OCI-LY1 (cell line): ENCODE measurements at regions not wholly inside any gene's neighbourhood (a gene's known extent, or its start where the extent isn't known, plus 50 kb on each side); places are given as distances from the start of the nearest gene placed in this dataset.

Experiments
- H2AFZ ChIP-seq: fragments of 200-600 bp; sonication (generic), shearing (Covaris generic); 2 replicates; pipeline ENCODE4 v1.6.0; 2014; ENCODE audit warnings: antibody characterized with exemption, mild to moderate bottlenecking, low read length
- H3F3A ChIP-seq: fragments of 200-600 bp; sonication (generic), shearing (Covaris generic); 2 replicates; pipeline ENCODE4 v1.6.0; 2014; ENCODE audit warnings: mild to moderate bottlenecking, antibody characterized with exemption, low read length, moderate library complexity; ENCODE audit not compliant: insufficient read depth
- H3K27ac ChIP-seq: fragments of 200-600 bp; sonication (generic); 2 replicates; pipeline ENCODE4 v1.5.1; 2014; ENCODE audit warnings: low read length, mixed run types, mild to moderate bottlenecking, low read depth; ENCODE audit not compliant: poor library complexity, severe bottlenecking
- H3K27me3 ChIP-seq: fragments of 200-600 bp; sonication (generic); 2 replicates; pipeline ENCODE4 v1.6.0; 2014; ENCODE audit warnings: antibody characterized with exemption, mild to moderate bottlenecking, low read length, moderate library complexity; ENCODE audit not compliant: insufficient read depth
- H3K36me3 ChIP-seq: fragments of 200-600 bp; sonication (generic); 2 replicates; pipeline ENCODE4 v1.6.1; 2014; ENCODE audit warnings: mild to moderate bottlenecking, antibody characterized with exemption, low read length, moderate library complexity, mixed read lengths; ENCODE audit not compliant: insufficient read depth
- H3K4me1 ChIP-seq: fragments of 200-600 bp; sonication (generic); 2 replicates; pipeline ENCODE4 v1.5.1; 2014; ENCODE audit warnings: mild to moderate bottlenecking, low read length, moderate library complexity; ENCODE audit not compliant: insufficient read depth, severe bottlenecking
- H3K4me2 ChIP-seq: fragments of 200-600 bp; sonication (generic), shearing (Covaris generic); 2 replicates; pipeline ENCODE4 v1.6.1; 2014; ENCODE audit warnings: low read length
- H3K4me3 ChIP-seq: fragments of 200-600 bp; sonication (generic); 2 replicates; pipeline ENCODE4 v1.5.1; 2014; ENCODE audit warnings: low read length, low read depth, mild to moderate bottlenecking, mixed read lengths; ENCODE audit not compliant: poor library complexity, severe bottlenecking
- H3K79me2 ChIP-seq: fragments of 200-600 bp; shearing (Covaris generic); 2 replicates; pipeline ENCODE4 v1.6.1; 2016; ENCODE audit warnings: mixed run types, low read length, mixed read lengths; ENCODE audit not compliant: insufficient read depth
- H3K9ac ChIP-seq: fragments of 200-600 bp; sonication (generic), shearing (Covaris generic); 2 replicates; pipeline ENCODE4 v1.6.1; 2014; ENCODE audit warnings: mild to moderate bottlenecking, low read length, mixed read lengths
- H3K9me2 ChIP-seq: fragments of 200-600 bp; sonication (generic), shearing (Covaris generic); 2 replicates; pipeline ENCODE4 v1.6.1; 2014; ENCODE audit warnings: low read depth, mild to moderate bottlenecking, low read length, mixed read lengths
- H3K9me3 ChIP-seq: fragments of 200-600 bp; shearing (Covaris generic); 2 replicates; pipeline ENCODE4 v1.6.1; 2014; ENCODE audit warnings: low read length, mixed read lengths
- H4K20me1 ChIP-seq: fragments of 200-600 bp; sonication (generic), shearing (Covaris generic); 2 replicates; pipeline ENCODE4 v1.6.0; 2016; ENCODE audit warnings: mild to moderate bottlenecking, low read length; ENCODE audit not compliant: insufficient read depth
- EZH2 ChIP-seq: fragments of 200-600 bp; sonication (generic), shearing (Covaris generic); IDR thresholded peaks from 2 replicates; pipeline ENCODE4 v1.8.0; 2017; ENCODE audit warnings: borderline replicate concordance, mixed run types, mild to moderate bottlenecking, antibody characterized with exemption, low read length, moderate library complexity, mixed read lengths
- TF ChIP-seq, protein P1 (sequence below): fragments of 200-600 bp; sonication (generic), shearing (Covaris generic); IDR thresholded peaks from 2 replicates; pipeline ENCODE4 v1.5.1; 2017; ENCODE audit warnings: mild to moderate bottlenecking, antibody characterized with exemption, low read length, moderate library complexity, mixed read lengths

DNA sequence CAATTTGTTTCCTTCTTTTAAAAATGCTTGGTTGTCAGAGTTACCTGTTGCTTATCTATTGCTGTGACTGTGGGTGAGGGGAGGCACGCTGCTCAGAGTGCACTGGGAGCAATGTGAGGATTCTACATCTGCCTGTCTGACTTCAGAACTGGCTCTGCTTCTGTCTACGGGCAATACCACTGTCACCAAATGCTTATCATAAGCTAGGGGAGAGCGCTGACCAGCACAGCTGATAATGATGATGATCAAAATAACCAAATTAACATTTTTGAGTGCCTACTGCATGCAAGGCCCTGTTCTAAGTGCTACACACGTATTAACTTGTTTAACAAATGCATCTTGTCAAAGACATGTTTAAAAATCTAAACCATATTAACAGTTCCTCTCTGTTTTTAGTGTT lies 79.2 kb upstream of the TPRG1 start:
- Histone ChIP-seq H4K20me1 (peaks cover 2% of the 10 kb centered on the region; the same call in 1 of the 2 replicates), H3K36me3 (no peaks in the 10 kb centered on the region), H3K4me3 (no peak overlapping the region), H3K9ac (no peak overlapping the region), H3K27ac (no peak overlapping the region), H3K79me2 (no peaks in the 10 kb centered on the region), H2AFZ (no peak overlapping the region), H3K27me3 (0 out of 2 replicates have a peak, but pooled peaks cover 7% of the 10 kb centered on the region), H3K4me1 (no peaks in the 10 kb centered on the region), H3K9me2 (no peaks in the 10 kb centered on the region), H3K4me2 (no peak overlapping the region), H3K9me3 (no peaks in the 10 kb centered on the region), H3F3A (no peaks in the 10 kb centered on the region)
- TF ChIP-seq EZH2: no peak
- TF ChIP-seq, protein P1, sequence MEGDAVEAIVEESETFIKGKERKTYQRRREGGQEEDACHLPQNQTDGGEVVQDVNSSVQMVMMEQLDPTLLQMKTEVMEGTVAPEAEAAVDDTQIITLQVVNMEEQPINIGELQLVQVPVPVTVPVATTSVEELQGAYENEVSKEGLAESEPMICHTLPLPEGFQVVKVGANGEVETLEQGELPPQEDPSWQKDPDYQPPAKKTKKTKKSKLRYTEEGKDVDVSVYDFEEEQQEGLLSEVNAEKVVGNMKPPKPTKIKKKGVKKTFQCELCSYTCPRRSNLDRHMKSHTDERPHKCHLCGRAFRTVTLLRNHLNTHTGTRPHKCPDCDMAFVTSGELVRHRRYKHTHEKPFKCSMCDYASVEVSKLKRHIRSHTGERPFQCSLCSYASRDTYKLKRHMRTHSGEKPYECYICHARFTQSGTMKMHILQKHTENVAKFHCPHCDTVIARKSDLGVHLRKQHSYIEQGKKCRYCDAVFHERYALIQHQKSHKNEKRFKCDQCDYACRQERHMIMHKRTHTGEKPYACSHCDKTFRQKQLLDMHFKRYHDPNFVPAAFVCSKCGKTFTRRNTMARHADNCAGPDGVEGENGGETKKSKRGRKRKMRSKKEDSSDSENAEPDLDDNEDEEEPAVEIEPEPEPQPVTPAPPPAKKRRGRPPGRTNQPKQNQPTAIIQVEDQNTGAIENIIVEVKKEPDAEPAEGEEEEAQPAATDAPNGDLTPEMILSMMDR: no peak

DNA sequence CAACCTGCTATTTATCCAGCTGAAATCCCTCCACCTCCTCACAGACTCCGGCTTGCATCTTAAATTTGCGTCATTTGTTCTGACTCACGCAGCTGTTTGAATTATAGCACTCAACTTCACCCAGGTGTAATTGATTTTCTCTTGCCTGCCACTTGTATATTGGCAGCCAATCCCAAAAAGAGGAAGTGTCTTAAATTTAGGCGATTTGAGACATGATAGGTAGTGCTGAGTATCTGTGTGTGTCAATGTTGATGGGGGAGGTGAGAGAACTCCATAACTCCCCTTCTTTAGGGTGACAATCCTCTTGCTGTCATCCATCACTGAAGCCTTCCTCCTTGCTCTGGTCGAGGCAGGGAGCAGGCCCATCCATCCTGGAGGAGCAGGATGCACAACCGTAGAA lies 77.2 kb upstream of the TPRG1 start:
- Histone ChIP-seq H3K4me2 (no peak overlapping the region), H3K9ac (no peak overlapping the region), H3K36me3 (no peaks in the 10 kb centered on the region), H3F3A (no peaks in the 10 kb centered on the region), H3K4me3 (no peak overlapping the region), H3K9me2 (no peaks in the 10 kb centered on the region), H3K4me1 (no peaks in the 10 kb centered on the region), H3K27me3 (0 out of 2 replicates have a peak, but pooled peaks cover 7% of the 10 kb centered on the region), H3K27ac (no peak overlapping the region), H3K79me2 (no peaks in the 10 kb centered on the region), H3K9me3 (no peaks in the 10 kb centered on the region), H4K20me1 (peaks cover 2% of the 10 kb centered on the region; the same call in 1 of the 2 replicates), H2AFZ (no peak overlapping the region)
- TF ChIP-seq EZH2: no peak
- TF ChIP-seq, protein P1: no peak

DNA sequence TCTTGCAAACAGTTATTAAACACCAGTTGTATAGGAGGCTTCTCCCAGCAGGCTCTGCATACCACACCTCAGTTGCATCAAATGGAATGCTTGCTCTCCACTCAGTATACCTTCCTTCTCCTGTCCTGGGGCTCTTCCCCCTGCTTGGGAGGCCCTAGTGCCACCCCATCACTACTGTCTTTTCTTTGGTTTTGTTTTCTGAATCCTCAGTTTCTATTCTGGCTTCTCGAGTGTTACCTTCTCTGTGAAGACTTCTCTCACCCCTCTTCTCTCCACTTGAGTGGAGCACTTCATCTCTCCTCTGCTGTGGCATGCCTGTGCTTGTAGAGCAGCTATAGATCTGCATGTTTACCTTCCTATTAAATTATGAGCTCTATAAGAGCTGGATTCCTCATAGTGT lies 75.7 kb upstream of the TPRG1 start:
- H3K9me3 ChIP-seq: no peaks in the 10 kb centered on the region
- H3K4me2 ChIP-seq: no peak overlapping the region
- H3K4me3 ChIP-seq: no peak overlapping the region
- TF ChIP-seq EZH2: no peak
- TF ChIP-seq, protein P1: no peak
- H3K9me2 ChIP-seq: no peaks in the 10 kb centered on the region
- no peak overlapping the region for H3K9ac ChIP-seq
- H3K27me3 ChIP-seq: 0 out of 2 replicates have a peak, but pooled peaks cover 7% of the 10 kb centered on the region
- no peak overlapping the region for H3K27ac ChIP-seq
- no peaks in the 10 kb centered on the region for H3K4me1 ChIP-seq
- no peaks in the 10 kb centered on the region for H4K20me1 ChIP-seq
- no peak overlapping the region for H2AFZ ChIP-seq
- no peaks in the 10 kb centered on the region for H3F3A ChIP-seq
- no peaks in the 10 kb centered on the region for H3K79me2 ChIP-seq
- H3K36me3 ChIP-seq: no peaks in the 10 kb centered on the region
